H9 (cell line): ENCODE measurements at regions not wholly inside any gene's neighbourhood (a gene's known extent, or its start where the extent isn't known, plus 50 kb on each side); places are given as distances from the start of the nearest gene placed in this dataset.

Experiments used
- DNase-seq: peaks from one replicate; pipeline ENCODE4 v3.0.0-alpha.2; 2017
- H2AFZ ChIP-seq: one replicate; pipeline ENCODE4 v1.6.1; 2013; ENCODE audit warnings: mild to moderate bottlenecking, low read length, control low read depth, moderate library complexity
- H2AK5ac ChIP-seq: 2 replicates; pipeline ENCODE4 v1.6.1; 2013; ENCODE audit warnings: low read length, control low read depth, mixed read lengths; ENCODE audit not compliant: insufficient read length
- H2BK120ac ChIP-seq: one replicate; pipeline ENCODE4 v1.6.1; 2013; ENCODE audit warnings: low read depth, mild to moderate bottlenecking, low read length, control low read depth, inconsistent platforms; ENCODE audit not compliant: poor library complexity, severe bottlenecking
- H2BK12ac ChIP-seq: 2 replicates; pipeline ENCODE4 v1.6.1; 2013; ENCODE audit warnings: low read length, control low read depth, mixed read lengths, low read depth; ENCODE audit not compliant: insufficient read length
- H2BK15ac ChIP-seq: 2 replicates; pipeline ENCODE4 v1.6.1; 2013; ENCODE audit warnings: low read depth, low read length, control low read depth
- H2BK20ac ChIP-seq: one replicate; pipeline ENCODE4 v1.6.1; 2013; ENCODE audit warnings: low read depth, mild to moderate bottlenecking, low read length, control low read depth, inconsistent platforms; ENCODE audit not compliant: poor library complexity, severe bottlenecking
- H2BK5ac ChIP-seq: 2 replicates; pipeline ENCODE4 v1.6.1; 2013; ENCODE audit warnings: low read length, control low read depth, mixed read lengths; ENCODE audit not compliant: insufficient read length
- H3K14ac ChIP-seq: 2 replicates; pipeline ENCODE4 v1.6.1; 2013; ENCODE audit warnings: low read length, control low read depth; ENCODE audit not compliant: insufficient read depth
- H3K18ac ChIP-seq: 2 replicates; pipeline ENCODE4 v1.6.1; 2013; ENCODE audit warnings: low read depth, mild to moderate bottlenecking, mixed read lengths, low read length, control low read depth; ENCODE audit not compliant: insufficient read length
- H3K23ac ChIP-seq: 2 replicates; pipeline ENCODE4 v1.6.1; 2013; ENCODE audit warnings: low read length, control low read depth, mixed read lengths, low read depth; ENCODE audit not compliant: insufficient read length
- H3K23me2 ChIP-seq: 2 replicates; pipeline ENCODE4 v1.6.1; 2013; ENCODE audit warnings: low read depth, mild to moderate bottlenecking, mixed read lengths, low read length, control low read depth; ENCODE audit not compliant: insufficient read length, poor library complexity, severe bottlenecking
- H3K27ac ChIP-seq: 2 replicates; pipeline ENCODE4 v1.5.1; 2013; ENCODE audit warnings: low read length, control low read depth, mixed read lengths, low read depth; ENCODE audit not compliant: insufficient read length
- H3K27me3 ChIP-seq: 2 replicates; pipeline ENCODE4 v1.6.1; 2013; ENCODE audit warnings: low read length, control low read depth, inconsistent platforms; ENCODE audit not compliant: insufficient read depth
- H3K4ac ChIP-seq: 2 replicates; pipeline ENCODE4 v1.6.1; 2013; ENCODE audit warnings: low read depth, mild to moderate bottlenecking, control low read depth, inconsistent platforms, low read length, moderate library complexity
- H3K4me1 ChIP-seq: 2 replicates; pipeline ENCODE4 v1.6.1; 2013; ENCODE audit warnings: low read length, control low read depth, inconsistent platforms; ENCODE audit not compliant: insufficient read depth
- H3K4me2 ChIP-seq: 2 replicates; pipeline ENCODE4 v1.6.1; 2013; ENCODE audit warnings: low read length, control low read depth, mixed read lengths; ENCODE audit not compliant: insufficient read length, insufficient read depth
- H3K56ac ChIP-seq: 2 replicates; pipeline ENCODE4 v1.6.1; 2013; ENCODE audit warnings: low read depth, mild to moderate bottlenecking, mixed read lengths, low read length, control low read depth; ENCODE audit not compliant: insufficient read length
- H3K79me1 ChIP-seq: 2 replicates; pipeline ENCODE4 v1.6.1; 2013; ENCODE audit warnings: low read depth, mild to moderate bottlenecking, moderate library complexity, low read length, control low read depth, inconsistent platforms; ENCODE audit not compliant: insufficient read depth, poor library complexity, severe bottlenecking
- H3K79me2 ChIP-seq: 2 replicates; pipeline ENCODE4 v1.6.1; 2013; ENCODE audit warnings: low read length, control low read depth, inconsistent platforms; ENCODE audit not compliant: insufficient read depth
- H3K9ac ChIP-seq: 2 replicates; pipeline ENCODE4 v1.6.1; 2013; ENCODE audit warnings: low read length, control low read depth, mixed read lengths; ENCODE audit not compliant: insufficient read length; ENCODE audit errors: extremely low read depth
- H3K9me3 ChIP-seq: one replicate; pipeline ENCODE4 v1.6.1; 2013; ENCODE audit warnings: low read depth, low read length, inconsistent platforms; ENCODE audit not compliant: control insufficient read depth
- H3T11ph ChIP-seq: one replicate; pipeline ENCODE4 v1.6.1; 2013; ENCODE audit warnings: mild to moderate bottlenecking, low read length, control low read depth, inconsistent platforms
- H4K20me1 ChIP-seq: one replicate; pipeline ENCODE4 v1.6.1; 2013; ENCODE audit not compliant: control insufficient read depth, insufficient read length, insufficient read depth
- H4K5ac ChIP-seq: 2 replicates; pipeline ENCODE4 v1.6.1; 2013; ENCODE audit warnings: low read depth, mild to moderate bottlenecking, mixed read lengths, low read length, control low read depth; ENCODE audit not compliant: insufficient read length
- H4K8ac ChIP-seq: replicated peaks from 2 replicates; pipeline ENCODE4 v1.6.1; 2013; ENCODE audit warnings: low read length, control low read depth, mixed read lengths, low read depth; ENCODE audit not compliant: insufficient read length
- H4K91ac ChIP-seq: 2 replicates; pipeline ENCODE4 v1.6.1; 2013; ENCODE audit warnings: low read depth, mild to moderate bottlenecking, moderate library complexity, mixed read lengths, low read length, control low read depth; ENCODE audit not compliant: insufficient read length
- H3K27ac Mint-ChIP-seq, 3 experiments: 2 replicates in 2 of 3; 3 replicates in 1 of 3; pipeline ENCODE4 v1.8.0; 2020 to 2021; ENCODE audit warnings: mixed read lengths in 3 of 3, mild to moderate bottlenecking in 1 of 3, moderate library complexity in 1 of 3
- H3K27me3 Mint-ChIP-seq: 2 replicates; pipeline ENCODE4 v1.8.0; 2021; ENCODE audit warnings: low read depth, mild to moderate bottlenecking, moderate library complexity, mixed read lengths
- H3K36me3 Mint-ChIP-seq, 3 experiments: 2 replicates in 2 of 3; 3 replicates in 1 of 3; pipeline ENCODE4 v1.8.0; 2020 to 2021; ENCODE audit warnings: low read depth in 3 of 3, mixed read lengths in 3 of 3; ENCODE audit not compliant: insufficient read depth in 1 of 3
- H3K4me1 Mint-ChIP-seq, 2 experiments: 2 replicates each; pipeline ENCODE4 v1.8.0; 2020; ENCODE audit warnings: mixed read lengths in 2 of 2
- H3K4me3 Mint-ChIP-seq, 2 experiments: 2 replicates in 1 of 2; 3 replicates in 1 of 2; pipeline ENCODE4 v1.8.0; 2020 to 2021; ENCODE audit warnings: mild to moderate bottlenecking in 2 of 2, mixed read lengths in 2 of 2, moderate library complexity in 1 of 2
- H3K9me3 Mint-ChIP-seq, 2 experiments: 2 replicates in 1 of 2; 3 replicates in 1 of 2; pipeline ENCODE4 v1.8.0; 2020; ENCODE audit warnings: mild to moderate bottlenecking in 2 of 2, mixed read lengths in 2 of 2, moderate library complexity in 1 of 2
- WGBS: extraction: QIAGEN DNeasy Blood & Tissue Kit; methylation state at CpG from one replicate; pipeline ENCODE4 v1.1.7; 2013; ENCODE audit warnings: missing lambda C conversion rate, low lambda C conversion rate, mixed read lengths; ENCODE audit not compliant: insufficient read length; ENCODE audit errors: extremely low coverage; 5-methylcytosine and 5-hydroxymethylcytosine counted together
- TF ChIP-seq, protein P1 (sequence below): fragments of 200-600 bp; sonication (generic); conservative IDR thresholded peaks from 3 replicates; pipeline ENCODE4 v1.8.0; 2021; ENCODE audit warnings: antibody characterized with exemption, mild to moderate bottlenecking

DNA sequence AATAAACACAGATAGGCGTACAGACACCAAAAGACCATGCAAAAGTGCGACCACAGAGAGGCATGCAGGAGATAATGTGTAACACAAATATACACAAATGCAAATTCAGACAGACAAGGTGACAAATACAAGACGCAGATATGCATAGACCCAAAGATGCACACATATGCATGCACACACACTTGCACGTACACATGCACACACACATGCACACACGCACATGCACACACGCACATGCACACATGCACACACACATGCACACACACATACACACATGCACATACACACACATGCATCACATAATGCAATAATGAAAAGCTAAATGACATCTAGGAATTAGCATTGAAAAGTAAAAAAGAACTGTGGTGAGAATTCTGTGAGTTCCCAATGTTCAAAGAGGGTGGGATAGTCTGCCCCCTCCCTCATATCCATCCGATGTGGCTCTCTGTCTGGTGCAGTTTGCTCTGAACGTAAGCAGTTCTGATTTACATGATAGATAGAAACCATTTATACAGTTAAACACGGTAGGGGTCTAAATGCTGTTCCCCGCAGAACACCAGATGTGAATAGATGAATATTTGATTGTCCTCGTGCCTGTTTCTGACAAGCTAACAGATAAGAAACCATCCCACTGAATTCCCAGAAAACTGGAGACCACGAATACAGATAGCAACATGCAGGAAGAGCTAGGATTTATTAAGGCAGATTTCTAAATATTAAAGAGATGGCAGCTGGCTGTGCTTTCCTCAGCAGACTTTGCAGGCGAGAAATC is 186.1 kb downstream of the TMEM114 start:
- Histone ChIP-seq H3K4me1 (no peaks in the 10 kb centered on the region), H4K5ac (no peak overlapping the region), H3K9ac (no peak overlapping the region), H3K79me2 (no peaks in the 10 kb centered on the region), H2AK5ac (no peak overlapping the region), H3K4me2 (no peak overlapping the region), H4K8ac (no peak overlapping the region), H3K4ac (no peak overlapping the region), H3K56ac (no peak overlapping the region), H3K14ac (no peak overlapping the region), H3K18ac (no peak overlapping the region), H3K23me2 (no peaks in the 10 kb centered on the region), H3K27ac (no peak overlapping the region), H3K9me3 (no peaks in the 10 kb centered on the region), H3T11ph (no peak overlapping the region), H3K27me3 (no peaks in the 10 kb centered on the region; the same call in 1 of the 2 replicates), H4K91ac (no peak overlapping the region), H2BK12ac (no peak overlapping the region), H2BK5ac (no peak overlapping the region), H2BK20ac (no peak overlapping the region), H2BK120ac (no peak overlapping the region), H4K20me1 (no peaks in the 10 kb centered on the region), H3K79me1 (no peaks in the 10 kb centered on the region), H2BK15ac (no peak overlapping the region), H2AFZ (no peak overlapping the region), H3K23ac (no peak overlapping the region)
- H3K36me3 Mint-ChIP-seq, result no peaks in the 10 kb centered on the region
- no peak overlapping the region for H3K4me3 Mint-ChIP-seq
- WGBS, result no CpG with 5 or more reads among the region's 13 CpGs
- TF ChIP-seq, protein P1, sequence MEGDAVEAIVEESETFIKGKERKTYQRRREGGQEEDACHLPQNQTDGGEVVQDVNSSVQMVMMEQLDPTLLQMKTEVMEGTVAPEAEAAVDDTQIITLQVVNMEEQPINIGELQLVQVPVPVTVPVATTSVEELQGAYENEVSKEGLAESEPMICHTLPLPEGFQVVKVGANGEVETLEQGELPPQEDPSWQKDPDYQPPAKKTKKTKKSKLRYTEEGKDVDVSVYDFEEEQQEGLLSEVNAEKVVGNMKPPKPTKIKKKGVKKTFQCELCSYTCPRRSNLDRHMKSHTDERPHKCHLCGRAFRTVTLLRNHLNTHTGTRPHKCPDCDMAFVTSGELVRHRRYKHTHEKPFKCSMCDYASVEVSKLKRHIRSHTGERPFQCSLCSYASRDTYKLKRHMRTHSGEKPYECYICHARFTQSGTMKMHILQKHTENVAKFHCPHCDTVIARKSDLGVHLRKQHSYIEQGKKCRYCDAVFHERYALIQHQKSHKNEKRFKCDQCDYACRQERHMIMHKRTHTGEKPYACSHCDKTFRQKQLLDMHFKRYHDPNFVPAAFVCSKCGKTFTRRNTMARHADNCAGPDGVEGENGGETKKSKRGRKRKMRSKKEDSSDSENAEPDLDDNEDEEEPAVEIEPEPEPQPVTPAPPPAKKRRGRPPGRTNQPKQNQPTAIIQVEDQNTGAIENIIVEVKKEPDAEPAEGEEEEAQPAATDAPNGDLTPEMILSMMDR, result no peak
- no peak for DNase-seq
- no peaks in the 10 kb centered on the region for H3K9me3 Mint-ChIP-seq
- H3K27me3 Mint-ChIP-seq, result peaks cover 16% of the 10 kb centered on the region
- H3K4me1 Mint-ChIP-seq, result no peaks in the 10 kb centered on the region
- no peak overlapping the region for H3K27ac Mint-ChIP-seq
